ENCODE measurements at regions not wholly inside any gene's neighbourhood (a gene's known extent, or its start where the extent isn't known, plus 50 kb on each side); places are given as distances from the start of the nearest gene placed in this dataset.
"Not testable (repeated sequence)": the region's sequence is repeated elsewhere in the genome, so short reads cannot be mapped to it uniquely, and the experiment has no call there.

DNA sequence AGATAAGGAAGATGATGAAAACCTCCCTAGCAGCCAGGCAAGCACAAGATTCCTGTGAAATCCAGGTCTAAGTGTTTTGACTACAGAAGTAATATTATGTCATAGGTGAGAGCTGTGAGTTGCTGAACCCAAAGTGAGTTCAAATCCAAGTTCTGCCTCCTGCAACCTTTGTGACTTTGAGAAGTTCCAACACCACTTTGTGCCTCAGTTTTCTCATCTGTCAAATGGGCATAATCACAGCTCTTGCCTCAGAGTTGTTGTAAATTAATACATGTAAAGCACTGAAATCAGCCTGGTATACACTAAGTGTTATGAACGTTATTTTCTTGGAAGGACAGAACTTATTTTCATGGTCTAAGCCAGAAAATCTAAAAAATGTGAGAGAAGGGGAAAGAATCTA, 210.3 kb upstream of the FRG2C start:
- DNase-seq, result not testable (repeated sequence)

DNA sequence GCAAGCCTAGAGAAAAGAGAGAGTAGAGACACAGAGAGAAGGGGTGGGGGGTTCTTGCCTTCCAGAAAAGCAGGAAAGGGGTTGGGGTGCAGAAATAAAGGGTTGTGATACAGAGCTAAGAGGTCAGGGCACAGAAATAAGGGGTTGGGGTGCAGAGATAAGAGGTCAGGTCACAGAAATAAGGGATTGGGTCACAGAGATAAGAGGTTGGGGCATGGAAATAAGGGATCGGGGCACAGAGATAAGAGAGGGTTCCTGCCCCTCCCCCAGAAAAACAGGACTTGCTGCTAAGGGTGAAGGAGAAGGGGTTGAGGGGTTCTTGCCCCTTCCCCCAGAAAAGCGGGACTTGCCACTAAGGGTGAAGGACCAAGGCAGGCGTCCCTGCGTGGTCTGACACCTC, 189.6 kb upstream of the FRG2C start:
- DNase-seq, result not testable (repeated sequence)

DNA sequence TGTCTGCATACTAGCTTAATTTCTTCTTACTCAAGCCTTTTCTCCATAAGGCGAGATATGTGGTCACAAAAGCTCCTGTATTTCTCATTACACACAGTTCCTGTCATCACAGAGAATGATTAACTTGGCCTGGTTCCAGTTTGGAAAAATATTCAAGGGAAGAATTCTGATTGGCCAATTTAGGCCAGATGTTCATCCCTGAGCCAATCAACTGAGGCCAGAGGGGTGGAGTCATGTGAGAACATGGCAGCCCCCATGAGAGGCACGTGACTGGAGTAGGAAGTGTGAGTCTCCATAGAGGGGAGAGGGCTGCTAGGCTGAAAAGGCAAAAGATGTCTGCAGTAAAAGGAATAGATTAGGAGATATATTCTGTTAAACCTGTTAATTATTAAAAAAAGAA, 167.5 kb upstream of the FRG2C start:
- DNase-seq, result not testable (repeated sequence)

DNA sequence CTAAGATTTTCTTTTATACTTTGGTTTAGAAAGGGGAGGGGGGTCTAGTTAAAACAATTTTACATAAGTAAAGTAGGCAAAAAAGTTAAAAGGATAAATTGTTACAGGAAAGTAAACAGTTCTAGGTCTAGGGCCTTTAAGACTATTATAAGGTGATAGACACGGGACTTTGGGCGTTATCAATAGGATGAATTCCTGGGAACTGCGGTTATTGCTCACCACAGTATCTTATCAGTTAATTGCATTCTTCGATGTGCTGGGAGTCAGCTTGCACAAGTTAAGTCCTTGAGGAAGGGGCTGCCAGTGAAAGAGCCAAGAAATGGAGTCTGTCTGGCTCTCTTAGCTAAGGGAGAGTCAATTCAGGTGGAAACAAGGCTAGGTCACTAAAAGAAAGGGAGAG, 163.8 kb upstream of the FRG2C start:
- not testable (repeated sequence) for DNase-seq

DNA sequence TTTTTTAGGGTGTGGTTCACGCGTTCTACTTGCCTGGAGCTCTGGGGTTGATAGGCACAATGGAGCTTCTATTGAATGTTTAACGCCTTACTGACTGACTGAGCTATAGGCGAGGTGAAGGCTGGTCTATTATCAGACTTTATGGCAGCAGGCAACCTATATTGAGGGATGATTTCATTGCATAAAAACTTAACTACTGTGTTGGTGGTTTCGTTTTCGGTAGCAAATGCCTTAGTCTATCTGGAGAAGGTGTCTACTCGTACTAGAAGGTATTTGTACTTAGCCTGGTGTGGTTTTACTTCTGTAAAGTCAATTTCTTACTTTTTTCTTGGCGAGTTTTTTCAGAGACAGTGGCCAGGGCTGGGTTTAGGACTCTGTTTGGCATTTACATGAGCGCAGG, 162.0 kb upstream of the FRG2C start:
- DNase-seq, result not testable (repeated sequence)

DNA sequence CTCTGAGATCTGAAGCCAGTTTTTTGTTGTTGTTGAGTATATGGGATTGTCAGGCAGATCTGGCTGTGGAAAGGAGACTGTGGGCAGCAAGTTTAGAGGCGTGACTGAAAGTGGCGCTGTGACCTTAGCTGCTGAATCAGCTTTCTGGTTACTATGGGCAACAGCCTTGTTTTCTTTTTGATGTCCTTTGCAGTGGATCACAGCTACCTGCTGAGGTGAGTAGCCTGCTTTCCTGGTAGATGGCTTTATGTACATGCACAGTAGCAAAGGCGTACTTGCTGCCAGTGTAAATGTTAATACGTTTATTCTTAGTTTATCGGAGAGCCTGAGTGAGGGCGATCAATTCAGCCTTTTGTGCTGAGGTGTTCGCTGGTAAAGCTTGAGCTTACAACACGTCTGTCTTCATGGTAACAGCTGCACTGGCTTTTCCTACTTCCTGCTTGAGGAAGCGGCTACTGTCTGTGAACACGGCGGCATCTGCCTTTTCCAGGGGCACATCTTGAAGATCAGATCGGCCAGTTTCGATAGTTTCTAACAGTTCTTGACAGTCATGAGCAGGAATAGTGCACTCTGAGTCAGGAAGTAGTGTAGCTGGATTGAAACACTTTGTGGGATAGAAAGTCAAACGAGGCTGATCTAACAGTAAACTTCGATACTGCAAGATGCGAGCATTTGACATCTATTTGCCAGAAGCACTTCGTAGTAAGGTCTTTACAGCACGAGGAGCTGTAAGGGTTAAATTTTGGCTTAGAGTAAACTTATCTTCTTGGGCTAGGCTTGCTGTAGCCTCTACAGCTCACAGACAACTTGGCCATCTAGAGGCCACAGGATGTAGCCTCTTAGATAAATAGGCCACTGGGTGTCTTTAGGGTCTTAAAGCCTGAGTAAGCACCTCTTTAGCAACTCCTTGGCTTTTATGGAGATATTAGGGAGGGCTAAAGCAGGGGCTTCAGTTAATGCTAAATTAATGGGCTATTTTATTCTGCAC, 161.1 kb upstream of the FRG2C start:
- DNase-seq, result not testable (repeated sequence)

DNA sequence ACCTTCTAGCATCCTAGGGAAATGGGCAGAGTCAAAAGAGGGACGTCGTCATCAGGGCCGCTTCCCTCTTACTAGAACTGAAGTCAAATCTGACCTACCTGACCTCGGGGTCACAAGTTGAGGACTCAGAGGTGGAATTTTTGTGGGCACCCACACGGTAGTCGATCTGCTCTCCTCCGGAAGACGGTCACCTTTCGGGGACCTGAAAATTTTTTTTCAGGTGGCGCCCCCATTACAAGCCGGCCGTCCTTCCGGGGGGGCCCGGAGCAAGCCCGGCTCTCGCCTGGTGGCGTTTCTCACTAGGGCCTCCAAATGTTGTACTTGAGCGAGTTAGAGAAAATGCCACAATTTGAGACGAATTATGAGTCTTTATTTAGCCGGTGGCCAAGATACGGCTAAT, 157.5 kb upstream of the FRG2C start:
- no peak for DNase-seq

DNA sequence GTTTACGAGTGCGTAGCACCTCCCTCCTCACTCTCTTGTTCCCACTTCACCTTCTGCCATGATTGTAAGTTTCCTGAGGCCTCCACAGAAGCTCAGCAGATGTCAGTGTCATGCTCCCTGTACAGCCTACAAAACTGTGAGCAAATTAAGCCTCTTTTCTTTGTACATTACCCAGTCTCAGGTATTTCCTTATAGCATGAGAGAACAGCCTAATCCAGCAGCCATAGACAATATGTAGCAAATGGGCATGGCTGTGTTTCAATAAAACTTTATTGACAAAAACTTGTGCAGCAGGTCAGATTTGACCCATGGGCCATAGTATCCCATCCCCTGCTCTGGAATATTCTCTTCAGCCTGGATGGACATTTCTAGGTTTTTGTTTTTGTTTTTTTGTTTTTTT, 156.2 kb upstream of the FRG2C start:
- not testable (repeated sequence) for DNase-seq

DNA sequence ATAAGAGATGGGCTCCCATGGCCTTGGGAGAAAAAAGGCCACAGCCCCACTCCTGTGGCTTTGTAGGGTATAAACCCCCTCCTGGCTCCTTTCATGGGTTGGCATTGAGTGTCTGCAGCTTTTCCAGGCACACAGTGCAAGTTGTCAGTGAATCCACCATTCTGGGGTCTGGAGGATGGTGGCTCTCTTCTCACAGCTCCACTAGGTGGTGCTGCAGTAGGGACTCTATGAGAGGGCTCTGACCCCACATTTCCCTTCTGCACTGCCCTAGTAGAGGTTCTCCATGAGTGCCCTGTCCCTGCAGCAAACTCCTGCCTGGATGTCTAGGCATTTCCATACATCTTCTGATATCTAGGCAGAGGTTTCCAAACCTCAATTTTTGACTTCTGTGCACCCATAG, 136.5 kb upstream of the FRG2C start:
- not testable (repeated sequence) for DNase-seq

DNA sequence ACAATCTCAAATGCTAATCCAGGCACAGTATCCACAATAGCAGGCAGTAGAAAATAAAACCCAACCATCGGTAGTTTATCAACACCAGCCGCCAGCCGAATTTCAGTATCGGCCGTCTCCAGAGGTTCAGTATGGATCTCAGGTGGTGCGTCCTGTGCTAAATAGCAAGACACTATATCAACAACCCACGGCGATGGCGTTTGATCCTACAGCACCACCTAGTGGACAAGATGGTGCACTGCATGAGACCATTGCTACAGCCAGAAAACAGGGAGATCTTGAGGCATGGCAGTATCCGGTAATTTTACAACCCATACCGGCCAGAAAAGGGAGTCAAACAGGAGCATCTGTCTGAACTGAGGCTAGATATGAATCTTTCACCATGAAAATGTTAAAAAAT, 112.0 kb upstream of the FRG2C start:
- DNase-seq, result not testable (repeated sequence)

DNA sequence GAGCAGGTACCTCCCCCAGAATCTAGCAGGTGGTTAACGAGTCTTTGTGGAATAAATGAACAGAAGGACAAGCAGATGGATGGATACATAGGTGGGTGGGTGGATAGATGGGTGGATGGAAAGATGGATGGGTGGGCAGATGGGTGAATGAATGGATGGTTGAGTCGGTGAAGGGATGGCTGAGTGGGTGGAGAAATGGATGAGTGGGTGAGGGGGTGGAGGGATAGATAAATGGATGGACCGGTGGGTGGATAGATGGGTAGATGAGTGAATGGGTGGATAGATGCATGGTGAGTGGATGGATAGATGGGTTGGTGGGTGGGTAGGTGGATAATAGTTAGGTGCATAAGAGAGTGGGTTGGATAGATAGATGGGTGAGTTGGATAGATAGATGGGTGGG, 99.7 kb upstream of the FRG2C start:
- not testable (repeated sequence) for DNase-seq

DNA sequence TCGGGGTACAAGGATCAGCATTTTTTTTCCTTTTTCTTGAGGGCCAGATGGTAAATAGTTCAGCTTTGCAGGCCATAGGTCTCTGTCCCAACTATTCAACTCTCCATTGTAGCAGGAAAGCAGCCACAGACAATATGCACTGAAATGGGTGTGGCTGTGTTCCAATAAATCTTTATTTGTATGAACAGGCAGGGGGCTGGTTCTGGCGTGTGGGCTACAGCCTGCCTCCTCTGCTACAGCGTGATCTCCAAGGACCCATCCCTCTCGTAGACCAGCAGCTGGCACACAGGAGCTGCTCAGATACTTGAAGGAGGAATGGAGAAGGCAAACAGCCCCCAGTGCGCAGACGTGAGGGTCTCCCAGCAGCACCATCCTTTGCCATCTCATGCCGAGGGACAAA, 91.8 kb upstream of the FRG2C start:
- not testable (repeated sequence) for DNase-seq

DNA sequence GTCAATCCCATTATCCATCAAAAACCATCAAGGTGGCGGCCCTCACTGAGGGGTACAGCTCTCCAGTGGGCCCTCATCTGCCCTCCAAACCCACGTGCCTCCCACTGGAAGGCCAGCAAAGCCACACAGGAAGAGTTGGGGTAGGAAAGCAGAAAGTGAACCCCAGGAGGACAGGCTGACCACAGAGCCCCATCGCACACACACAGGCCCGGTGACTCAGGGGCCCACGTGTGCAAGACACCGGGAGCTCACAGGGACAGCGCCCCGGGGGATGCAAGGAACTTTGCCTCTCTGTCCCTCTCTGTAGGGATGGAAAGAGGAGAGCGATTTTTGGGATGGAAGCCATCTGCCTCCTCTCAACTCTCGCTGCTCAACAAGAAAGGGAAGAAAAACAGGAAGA, 85.0 kb upstream of the FRG2C start:
- not testable (repeated sequence) for DNase-seq

DNA sequence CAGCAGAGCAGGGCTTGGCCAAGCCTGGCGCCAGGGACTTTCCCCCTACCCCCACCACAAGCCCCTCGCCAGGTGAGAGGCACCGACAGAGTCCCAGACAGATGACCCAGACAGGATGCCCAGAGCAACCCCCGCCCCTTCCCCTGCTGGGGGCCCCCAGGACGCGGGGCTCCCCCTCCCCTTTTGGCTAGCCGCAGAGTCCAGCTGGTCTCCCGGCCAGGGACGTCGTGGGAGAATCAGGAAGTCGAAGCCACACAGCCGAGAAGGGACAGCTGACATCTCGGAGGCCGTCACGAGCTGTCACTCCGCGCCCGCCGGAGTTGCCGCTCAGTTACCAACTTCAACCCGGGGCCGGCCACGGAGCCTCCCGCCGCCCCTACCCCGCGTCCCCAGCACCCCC, 84.6 kb upstream of the FRG2C start:
- not testable (repeated sequence) for DNase-seq

DNA sequence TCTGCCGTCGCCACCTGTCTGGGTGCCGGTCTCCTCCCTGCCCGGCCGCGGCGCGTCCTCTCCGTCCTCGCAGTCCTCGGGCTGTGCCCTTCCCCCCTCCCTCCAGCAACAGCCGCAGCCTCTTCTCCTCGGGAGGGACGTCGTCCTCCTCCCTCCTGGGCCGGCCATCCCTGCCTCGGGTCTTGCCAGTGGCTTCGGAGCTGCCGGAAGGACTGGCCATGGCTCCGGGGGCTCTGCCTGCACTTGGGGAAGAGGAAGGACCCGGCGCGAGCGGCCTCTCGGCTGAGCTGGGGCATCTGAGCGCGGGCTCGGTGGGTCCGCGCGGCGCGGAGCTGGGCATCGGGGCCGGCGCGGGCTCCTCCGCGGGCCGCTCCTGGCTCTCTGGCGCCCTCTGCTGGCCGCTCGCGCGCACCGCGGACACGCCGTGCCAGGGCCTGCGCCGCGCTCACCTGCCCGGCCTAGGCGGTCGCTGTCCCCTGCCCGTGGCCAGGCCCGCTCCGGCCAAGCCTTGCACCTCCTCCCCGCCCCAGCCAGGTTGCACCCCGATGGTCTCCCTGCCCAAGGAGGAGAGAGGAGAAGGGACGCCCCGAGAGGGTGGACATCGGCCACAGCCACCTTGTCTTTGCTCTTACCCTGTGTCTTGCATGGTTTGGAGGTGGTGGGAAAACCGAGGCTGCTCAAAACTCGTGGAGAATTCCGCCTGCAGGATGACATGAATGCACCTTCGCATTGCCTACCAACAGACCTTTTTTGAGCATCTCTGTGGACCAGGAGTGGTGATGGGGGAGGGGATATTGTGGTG, 83.9 kb upstream of the FRG2C start:
- DNase-seq, result not testable (repeated sequence)

DNA sequence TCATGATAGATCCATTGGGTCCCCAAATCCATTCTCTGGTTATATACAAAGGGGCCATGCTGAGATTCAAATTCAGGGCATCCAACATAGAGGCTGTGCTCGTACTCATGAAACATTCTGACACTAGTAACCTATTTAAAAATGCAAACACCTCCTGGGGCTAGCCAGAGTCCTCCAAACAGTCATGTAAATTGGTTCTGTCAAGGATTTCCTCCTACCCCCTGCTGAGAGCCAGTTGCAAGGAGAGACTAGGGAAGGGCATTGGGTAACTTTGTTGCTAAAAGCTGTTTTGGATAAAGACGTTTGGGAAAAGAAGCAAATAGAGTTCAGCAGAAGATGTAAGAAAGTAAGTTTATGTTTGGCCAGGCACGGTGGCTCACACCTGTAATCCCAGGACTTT, 81.6 kb upstream of the FRG2C start:
- DNase-seq, result not testable (repeated sequence)

DNA sequence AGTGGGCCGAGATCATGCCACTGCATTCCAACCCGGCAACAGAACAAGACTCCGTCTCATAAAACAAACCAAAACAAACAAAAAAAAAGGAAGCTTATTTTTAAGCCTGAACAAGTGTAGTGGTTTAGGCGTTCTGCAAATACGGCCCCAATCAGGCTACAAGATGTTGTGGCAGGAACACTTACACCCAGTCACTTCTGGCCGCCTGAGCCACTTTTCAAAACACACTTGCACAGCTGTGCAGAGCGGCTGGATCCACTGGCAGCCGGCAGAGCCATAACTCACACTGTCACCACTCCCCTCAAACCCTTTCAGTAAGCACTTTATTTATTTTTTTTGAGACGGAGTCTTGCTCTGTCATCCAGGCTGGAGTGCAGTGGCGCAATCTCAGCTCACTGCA, 81.0 kb upstream of the FRG2C start:
- not testable (repeated sequence) for DNase-seq

DNA sequence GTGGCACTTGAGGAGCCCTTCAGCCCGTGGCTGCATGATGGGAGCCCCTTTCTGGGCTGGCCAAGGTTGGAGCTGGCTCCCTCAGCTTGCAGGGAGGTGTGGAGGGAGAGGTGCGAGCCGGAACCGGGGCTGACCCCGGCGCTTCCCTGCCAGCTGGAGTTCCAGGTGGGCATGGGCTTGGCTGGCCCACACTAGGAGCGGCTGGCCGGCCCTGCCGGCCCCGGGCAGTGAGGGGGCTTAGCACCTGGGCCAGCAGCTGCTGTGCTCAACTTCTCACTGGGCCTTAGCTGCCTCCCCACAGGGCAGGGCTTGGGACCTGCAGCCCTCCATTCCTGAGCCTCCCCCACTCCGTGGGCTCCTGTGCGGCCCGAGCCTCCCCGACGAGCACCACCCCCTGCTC, 76.4 kb upstream of the FRG2C start:
- DNase-seq, result not testable (repeated sequence)

DNA sequence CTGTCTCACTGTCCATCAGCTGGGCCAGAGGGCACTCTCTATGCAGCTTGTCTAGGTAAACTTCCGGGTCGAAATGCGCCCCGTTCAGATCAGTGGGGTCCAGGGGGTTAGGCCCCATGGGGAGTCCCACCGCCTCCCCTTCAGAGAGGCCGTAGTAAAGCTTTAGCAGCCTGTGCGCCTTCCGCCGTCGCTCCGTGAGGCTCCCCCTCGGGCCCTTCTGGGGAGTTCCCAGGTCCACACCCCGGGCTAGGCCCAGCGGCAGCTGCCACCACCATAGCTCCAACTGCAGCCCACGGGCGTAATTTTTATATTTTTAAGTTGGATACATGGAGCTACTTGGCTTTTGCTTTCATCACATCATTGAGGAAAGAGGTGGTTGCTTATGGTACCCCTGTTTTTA, 73.7 kb upstream of the FRG2C start:
- DNase-seq, result not testable (repeated sequence)

DNA sequence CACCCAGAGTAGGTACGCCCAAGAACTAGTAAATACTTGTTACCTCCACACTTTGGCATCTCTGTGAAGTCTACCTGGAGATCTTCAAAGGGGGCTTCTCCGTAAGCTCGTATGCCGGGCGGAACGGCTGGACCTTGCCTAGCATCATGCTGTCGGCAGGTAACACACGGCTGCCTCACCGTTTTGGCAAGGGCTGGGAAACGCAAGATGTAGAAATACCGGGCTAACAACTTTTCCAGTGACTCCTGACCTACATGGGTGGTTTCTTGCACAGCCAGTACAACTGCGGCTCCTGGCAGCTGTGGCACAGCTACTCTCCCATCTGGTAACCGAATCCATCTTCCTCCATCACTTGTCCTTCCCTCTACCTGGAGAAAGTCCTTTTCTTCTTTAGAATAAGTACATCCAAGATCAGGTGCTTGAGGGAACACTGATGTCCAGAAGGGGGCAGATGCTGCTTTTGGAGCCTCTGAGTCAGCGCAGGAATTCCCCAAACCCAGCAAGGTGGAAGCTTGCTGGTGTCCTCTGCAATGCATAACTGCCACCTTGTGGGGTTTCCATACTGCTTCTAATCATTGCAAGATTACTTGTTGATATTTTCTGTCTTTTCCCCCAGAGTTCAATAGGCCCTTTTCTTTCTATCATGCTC, 59.7 kb upstream of the FRG2C start:
- DNase-seq, result not testable (repeated sequence)

DNA sequence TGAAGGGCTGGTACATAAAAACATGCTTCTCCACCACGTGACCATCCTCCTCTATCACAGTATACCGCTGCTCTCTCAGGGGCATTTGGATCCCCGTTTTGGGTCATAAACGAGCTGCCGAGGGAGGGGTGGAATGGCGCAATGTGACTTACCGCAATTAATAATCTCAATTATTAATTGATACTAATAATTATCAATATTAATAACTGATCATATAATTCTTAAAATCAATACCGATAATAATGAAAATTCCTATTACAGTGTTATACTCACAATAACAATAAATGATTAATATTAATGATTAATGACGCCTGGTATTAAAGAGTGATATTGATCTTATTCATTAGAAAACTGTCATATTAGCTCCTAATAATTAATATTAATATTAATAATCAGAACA, 56.1 kb upstream of the FRG2C start:
- DNase-seq, result not testable (repeated sequence)

DNA sequence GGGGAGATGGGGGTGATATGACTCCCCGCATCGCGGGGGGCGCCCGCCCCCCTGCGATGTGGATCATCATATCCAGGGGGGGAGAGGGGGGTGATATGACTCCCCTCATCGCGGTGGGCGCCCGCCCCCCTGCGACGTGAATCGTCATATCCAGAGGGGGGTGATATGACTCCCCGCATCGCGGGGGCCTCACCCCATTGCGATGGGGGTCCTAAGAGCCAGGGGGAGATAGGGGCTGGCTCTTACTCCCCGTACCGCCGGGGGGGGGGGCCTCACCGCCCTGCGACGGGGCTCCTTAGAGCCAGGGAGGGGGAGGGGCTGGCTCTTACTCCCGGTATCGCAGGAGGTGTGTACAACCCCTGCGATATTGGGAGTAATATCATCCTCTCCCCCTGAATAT, 54.5 kb upstream of the FRG2C start:
- not testable (repeated sequence) for DNase-seq

DNA sequence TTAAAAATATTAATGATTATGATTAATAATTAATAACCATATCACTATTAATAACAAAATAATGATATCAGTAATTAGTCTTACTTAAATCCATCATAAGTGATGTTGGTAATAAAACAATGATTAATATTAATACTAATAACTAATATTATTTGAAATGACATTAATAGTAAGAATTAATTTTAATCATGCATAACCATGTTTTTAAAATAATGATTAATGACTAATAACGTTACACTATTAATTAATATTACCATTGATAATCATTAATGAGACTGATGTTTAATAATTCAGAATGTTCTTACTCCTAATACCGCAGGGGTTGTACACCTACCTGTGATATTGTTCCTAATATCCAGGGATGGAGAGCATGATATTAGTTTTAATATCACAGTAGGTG, 53.4 kb upstream of the FRG2C start:
- DNase-seq, result no peak
